ENCODE measurements at regions not wholly inside any gene's neighbourhood (a gene's known extent, or its start where the extent isn't known, plus 50 kb on each side); places are given as distances from the start of the nearest gene placed in this dataset.
"Not testable (repeated sequence)": the region's sequence is repeated elsewhere in the genome, so short reads cannot be mapped to it uniquely, and the experiment has no call there.

GRCh38 chr2:6183226-6183625 lies 491.0 kb downstream of the SOX11 start:
- Mint-ChIP-seq H3K4me1 (peaks cover 67% of the 10 kb centered on the region), H3K9me3 (no peaks in the 10 kb centered on the region), H3K27ac (peak overlapping the region; percentile 99), H3K36me3 (ENCODE audit: low read depth) (no peaks in the 10 kb centered on the region), H3K27me3 (ENCODE audit: low read depth, poor library complexity) (peaks cover 5% of the 10 kb centered on the region), H3K4me3 (no peak overlapping the region)
- TF ChIP-seq CTCF (IDR thresholded peaks at IDR 0.05): no peak
- no peak for DNase-seq

- H3K36me3 Mint-ChIP-seq (ENCODE audit: low read depth): no peaks in the 10 kb centered on the region
- no peak for TF ChIP-seq CTCF (IDR thresholded peaks at IDR 0.05)
- H3K27ac Mint-ChIP-seq: peak overlapping the region; percentile 99
- H3K4me1 Mint-ChIP-seq: peaks cover 79% of the 10 kb centered on the region
- peak overlapping the region; percentile 63 for H3K4me3 Mint-ChIP-seq
- peak; percentile 57 for DNase-seq
- peaks cover 3% of the 10 kb centered on the region for H3K27me3 Mint-ChIP-seq (ENCODE audit: low read depth, poor library complexity)
- no peaks in the 10 kb centered on the region for H3K9me3 Mint-ChIP-seq
Observed at GRCh38 chr2:6184532-6185292, 492.5 kb downstream of the SOX11 start.

- Mint-ChIP-seq H3K27ac (peak overlapping the region; percentile 95), H3K4me1 (peaks cover 78% of the 10 kb centered on the region), H3K9me3 (peaks cover 3% of the 10 kb centered on the region), H3K4me3 (peak overlapping the region; percentile 26), H3K36me3 (ENCODE audit: low read depth) (no peaks in the 10 kb centered on the region), H3K27me3 (ENCODE audit: low read depth, poor library complexity) (peaks cover 3% of the 10 kb centered on the region)
- DNase-seq: peak; percentile 20
- no peak for TF ChIP-seq CTCF (IDR thresholded peaks at IDR 0.05)
Observed at GRCh38 chr2:6186332-6187151, 494.4 kb downstream of the SOX11 start.

GRCh38 chr2:6196449-6196848 lies 504.3 kb downstream of the SOX11 start:
- TF ChIP-seq CTCF (IDR thresholded peaks at IDR 0.05): no peak
- Mint-ChIP-seq H3K9me3 (peaks cover 54% of the 10 kb centered on the region), H3K4me3 (no peak overlapping the region), H3K27me3 (ENCODE audit: low read depth, poor library complexity) (peaks cover 3% of the 10 kb centered on the region), H3K36me3 (ENCODE audit: low read depth) (peaks cover 28% of the 10 kb centered on the region), H3K4me1 (no peaks in the 10 kb centered on the region), H3K27ac (no peak overlapping the region)
- no peak for DNase-seq

GRCh38 chr2:6198370-6198919 lies 506.3 kb downstream of the SOX11 start:
- not testable (repeated sequence) for DNase-seq; H3K27me3 Mint-ChIP-seq (ENCODE audit: low read depth, poor library complexity); H3K4me3 Mint-ChIP-seq; H3K27ac Mint-ChIP-seq
- peaks cover 54% of the 10 kb centered on the region for H3K9me3 Mint-ChIP-seq
- H3K36me3 Mint-ChIP-seq (ENCODE audit: low read depth): peaks cover 28% of the 10 kb centered on the region
- peaks cover 19% of the 10 kb centered on the region for H3K4me1 Mint-ChIP-seq

- Mint-ChIP-seq H3K27ac (peak overlapping the region; percentile 42), H3K4me1 (peaks cover 22% of the 10 kb centered on the region), H3K4me3 (no peak overlapping the region), H3K36me3 (ENCODE audit: low read depth) (peaks cover 20% of the 10 kb centered on the region), H3K9me3 (peaks cover 32% of the 10 kb centered on the region), H3K27me3 (ENCODE audit: low read depth, poor library complexity) (peaks cover 3% of the 10 kb centered on the region)
- no peak for DNase-seq
- TF ChIP-seq CTCF (IDR thresholded peaks at IDR 0.05): no peak
Observed at GRCh38 chr2:6202756-6203155, 510.6 kb downstream of the SOX11 start.
